Fibroblast of lung (primary cell): ENCODE measurements at regions not wholly inside any gene's neighbourhood (a gene's known extent, or its start where the extent isn't known, plus 50 kb on each side); places are given as distances from the start of the nearest gene placed in this dataset.

Source experiments
- EZH2 ChIP-seq: IDR thresholded peaks from 2 replicates; pipeline ENCODE4 v1.5.1; 2012; ENCODE audit warnings: low read length, control low read depth, mild to moderate bottlenecking; ENCODE audit errors: missing control alignments
- TF ChIP-seq, protein P1 (sequence below), 2 donors: IDR thresholded peaks in 1 of 2; conservative IDR thresholded peaks in 1 of 2; 1 replicate in 1 of 2; 2 replicates in 1 of 2; pipeline ENCODE4 v1.5.1; 2011 to 2012; ENCODE audit warnings: low read length in 2 of 2, control low read depth in 1 of 2, inconsistent platforms in 1 of 2, low read depth in 1 of 2, mild to moderate bottlenecking in 1 of 2

DNA sequence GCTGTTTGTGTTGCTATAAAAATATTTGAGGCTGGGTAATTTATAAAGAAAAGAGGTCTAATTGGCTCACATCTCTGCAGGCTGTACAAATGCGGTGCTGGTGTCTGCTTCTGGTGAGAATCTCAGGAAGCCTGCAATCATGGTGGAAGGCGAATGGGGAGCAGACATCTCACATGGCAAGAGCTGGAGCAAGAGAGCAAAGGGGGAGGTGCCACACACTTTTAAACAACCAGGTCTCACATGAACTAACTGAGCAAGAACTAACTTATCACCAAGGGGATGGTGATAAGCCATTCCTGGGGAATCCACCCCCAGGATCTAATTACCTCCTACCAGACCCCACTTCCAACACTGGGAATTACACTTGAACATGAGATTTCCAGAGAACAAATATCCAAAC lies 300.7 kb upstream of the MDGA2 start:
- TF ChIP-seq, protein P1, sequence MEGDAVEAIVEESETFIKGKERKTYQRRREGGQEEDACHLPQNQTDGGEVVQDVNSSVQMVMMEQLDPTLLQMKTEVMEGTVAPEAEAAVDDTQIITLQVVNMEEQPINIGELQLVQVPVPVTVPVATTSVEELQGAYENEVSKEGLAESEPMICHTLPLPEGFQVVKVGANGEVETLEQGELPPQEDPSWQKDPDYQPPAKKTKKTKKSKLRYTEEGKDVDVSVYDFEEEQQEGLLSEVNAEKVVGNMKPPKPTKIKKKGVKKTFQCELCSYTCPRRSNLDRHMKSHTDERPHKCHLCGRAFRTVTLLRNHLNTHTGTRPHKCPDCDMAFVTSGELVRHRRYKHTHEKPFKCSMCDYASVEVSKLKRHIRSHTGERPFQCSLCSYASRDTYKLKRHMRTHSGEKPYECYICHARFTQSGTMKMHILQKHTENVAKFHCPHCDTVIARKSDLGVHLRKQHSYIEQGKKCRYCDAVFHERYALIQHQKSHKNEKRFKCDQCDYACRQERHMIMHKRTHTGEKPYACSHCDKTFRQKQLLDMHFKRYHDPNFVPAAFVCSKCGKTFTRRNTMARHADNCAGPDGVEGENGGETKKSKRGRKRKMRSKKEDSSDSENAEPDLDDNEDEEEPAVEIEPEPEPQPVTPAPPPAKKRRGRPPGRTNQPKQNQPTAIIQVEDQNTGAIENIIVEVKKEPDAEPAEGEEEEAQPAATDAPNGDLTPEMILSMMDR (conservative IDR thresholded peaks at IDR 0.05 in 1 of 2, IDR thresholded peaks at IDR 0.05 in 1 of 2; ENCODE audit: low read depth in 1 of 2, low read length in 2 of 2): no peak
- TF ChIP-seq EZH2: no peak
